GM19023 (cell line): ENCODE measurements at regions not wholly inside any gene's neighbourhood (a gene's known extent, or its start where the extent isn't known, plus 50 kb on each side); places are given as distances from the start of the nearest gene placed in this dataset.

Experiments
- ATAC-seq: cut with Tn5 transposase; IDR thresholded peaks from one replicate; pipeline ENCODE4 v1.9.1; 2021; ENCODE audit warnings: mild to moderate bottlenecking, moderate library complexity; ENCODE audit not compliant: unreplicated experiment

- ATAC-seq = no peak
Measured at GRCh38 chr4:23547601-23548000, 342.2 kb downstream of the PPARGC1A start.

GRCh38 chr4:23547096-23547495 lies 342.8 kb downstream of the PPARGC1A start:
- ATAC-seq = no peak

- ATAC-seq = no peak
Measured at GRCh38 chr4:23539969-23540569, 349.8 kb downstream of the PPARGC1A start.

- no peak for ATAC-seq
Measured at GRCh38 chr4:23533859-23534258, 356.0 kb downstream of the PPARGC1A start.

GRCh38 chr4:23516716-23517115 lies 373.1 kb downstream of the PPARGC1A start:
- ATAC-seq = no peak

- ATAC-seq = no peak
Measured at GRCh38 chr4:23504083-23504482, 385.8 kb downstream of the PPARGC1A start.

GRCh38 chr4:23500894-23501449 lies 388.9 kb downstream of the PPARGC1A start:
- no peak for ATAC-seq

GRCh38 chr4:23485801-23486200 lies 404.0 kb downstream of the PPARGC1A start:
- ATAC-seq = no peak

GRCh38 chr4:23484689-23485088 lies 405.2 kb downstream of the PPARGC1A start:
- ATAC-seq = no peak

GRCh38 chr4:23483320-23483960 lies 406.4 kb downstream of the PPARGC1A start:
- ATAC-seq = no peak

GRCh38 chr4:23481566-23481965 lies 408.3 kb downstream of the PPARGC1A start:
- ATAC-seq = no peak

GRCh38 chr4:23477905-23478304 lies 411.9 kb downstream of the PPARGC1A start:
- ATAC-seq = no peak

GRCh38 chr4:23476515-23477090 lies 413.2 kb downstream of the PPARGC1A start:
- no peak for ATAC-seq

- no peak for ATAC-seq
Measured at GRCh38 chr4:23463071-23463470, 426.8 kb downstream of the PPARGC1A start.

GRCh38 chr4:23458054-23458453 lies 431.8 kb downstream of the PPARGC1A start:
- ATAC-seq = no peak

- ATAC-seq = no peak
Measured at GRCh38 chr4:23456864-23457263, 433.0 kb downstream of the PPARGC1A start.

- no peak for ATAC-seq
Measured at GRCh38 chr4:23455456-23456158, 434.2 kb downstream of the PPARGC1A start.

GRCh38 chr4:23441530-23442069 lies 448.2 kb downstream of the PPARGC1A start:
- ATAC-seq = no peak

- no peak for ATAC-seq
Measured at GRCh38 chr4:23438764-23439163, 451.1 kb downstream of the PPARGC1A start.

GRCh38 chr4:23429497-23429896 lies 460.4 kb downstream of the PPARGC1A start:
- ATAC-seq = no peak

GRCh38 chr4:23425570-23425969 lies 464.3 kb downstream of the PPARGC1A start:
- no peak for ATAC-seq
